Left cardiac atrium (tissue), 4 donors: ENCODE measurements at regions not wholly inside any gene's neighbourhood (a gene's known extent, or its start where the extent isn't known, plus 50 kb on each side); places are given as distances from the start of the nearest gene placed in this dataset.
"Not testable (repeated sequence)": the region's sequence is repeated elsewhere in the genome, so short reads cannot be mapped to it uniquely, and the experiment has no call there.

Experiments
- ATAC-seq, 2 donors: fragments of 200-7000 bp; cut with Tn5 transposase; one replicate each; pipeline ENCODE4 v1.9.1; 2020; ENCODE audit warnings: mild to moderate bottlenecking in 2 of 2, moderate library complexity in 2 of 2
- DNase-seq: peaks from one replicate; pipeline ENCODE4 v3.0.0-alpha.2; 2020
- intact Hi-C, 2 donors: fragments of 100-400 bp; cut with DNase I; formaldehyde crosslinking; loops; one replicate each; pipeline versions ENCODE4 v1.14.1 to v1.15.1; 2022 to 2023
- donor health status: DM: no; HTN: yes; CAD: no.
- donor health status: DM: no; HTN: yes; CAD: no; lungs with severe emphysema.
- donor health status: DM: yes; HTN: yes; CAD: no.
- donor health status: Dilated cardiomyopathy.

- ATAC-seq (no peak), DNase-seq (no peak)
- intact Hi-C loops: no loop called here
Observed at GRCh38 chr15:93811305-93811704, 420.1 kb upstream of the MCTP2 start.

DNA sequence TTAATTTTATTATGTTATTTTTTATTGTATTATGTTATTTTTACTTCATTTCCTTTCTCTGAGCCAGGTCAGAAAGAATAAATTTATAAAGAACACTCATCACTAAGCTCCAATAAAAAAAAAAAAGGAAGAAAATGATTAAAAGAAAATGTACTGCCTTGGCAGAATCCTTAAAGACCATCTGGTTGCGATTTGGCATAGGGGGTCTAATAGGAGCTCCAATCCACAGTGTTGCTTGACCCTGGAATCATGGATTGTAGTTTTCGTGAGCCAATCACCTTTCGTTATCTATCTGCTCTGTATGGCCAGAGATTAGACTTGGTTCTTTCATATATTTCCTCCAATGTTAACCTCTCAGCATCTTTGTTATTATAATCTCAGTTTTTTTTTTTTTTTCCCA is 421.8 kb upstream of the MCTP2 start:
- intact Hi-C loops: no loop called here
- no peak for DNase-seq
- ATAC-seq: no peak

DNA sequence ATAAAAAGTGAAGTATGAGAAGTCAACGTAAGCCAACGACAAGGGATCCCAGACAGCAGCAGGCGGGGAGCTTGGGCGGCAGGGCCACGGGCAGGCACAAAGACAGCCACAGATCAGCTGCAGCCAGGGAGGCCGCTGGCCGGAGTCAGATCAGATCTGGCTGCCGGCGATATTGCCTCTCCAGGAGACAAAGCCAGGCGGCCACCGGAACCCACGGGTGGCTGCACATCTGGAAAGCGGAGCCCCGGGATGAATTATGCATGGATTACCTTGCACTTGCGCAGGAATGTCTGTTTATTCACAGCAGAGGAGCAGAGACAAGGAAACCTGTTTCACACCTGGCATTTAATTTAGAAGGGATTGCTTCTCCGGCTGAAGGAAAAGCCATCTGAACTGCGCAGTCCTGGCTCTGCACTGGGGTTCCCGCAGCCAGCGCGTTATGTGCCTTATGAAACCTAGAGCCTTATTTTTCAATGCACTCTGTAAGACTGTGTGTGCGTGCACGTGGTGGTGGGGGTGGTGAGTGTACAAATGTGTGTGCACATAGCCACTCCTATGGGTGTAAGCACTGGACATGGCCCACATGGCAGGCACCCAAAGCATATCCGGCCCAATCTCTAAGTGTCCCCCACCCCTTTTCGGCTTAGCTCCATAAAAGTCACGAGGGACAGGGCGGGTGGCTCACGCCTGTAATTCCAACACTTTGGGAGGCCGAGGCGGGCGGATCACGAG is 427.8 kb upstream of the MCTP2 start:
- no peak for DNase-seq
- intact Hi-C loops: no loop called here
- ATAC-seq: no peak

DNA sequence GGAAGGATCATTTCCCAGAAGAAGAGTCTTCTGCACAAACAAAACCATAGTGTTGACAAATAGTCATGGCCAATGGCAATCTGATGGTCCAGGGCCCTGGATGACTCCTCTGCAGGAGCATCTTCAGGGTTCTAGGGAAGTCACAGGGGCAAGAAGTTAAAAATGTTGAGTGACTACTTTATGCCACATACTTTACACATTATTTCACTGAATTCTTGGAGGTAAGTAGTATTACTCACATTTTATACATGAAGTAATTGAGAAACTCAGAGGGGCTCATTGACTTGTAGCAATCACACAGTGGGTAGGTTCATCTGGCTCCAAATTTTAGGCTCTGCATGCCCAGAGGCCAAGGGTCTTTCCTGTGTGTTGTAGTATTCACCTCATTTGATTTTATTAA is 430.2 kb upstream of the MCTP2 start:
- ATAC-seq: no peak
- intact Hi-C loops: no loop called here
- no peak for DNase-seq

GRCh38 chr15:93800805-93801204 is 430.6 kb upstream of the MCTP2 start:
- no peak for DNase-seq
- no peak for ATAC-seq
- intact Hi-C loops: no loop called here

DNA sequence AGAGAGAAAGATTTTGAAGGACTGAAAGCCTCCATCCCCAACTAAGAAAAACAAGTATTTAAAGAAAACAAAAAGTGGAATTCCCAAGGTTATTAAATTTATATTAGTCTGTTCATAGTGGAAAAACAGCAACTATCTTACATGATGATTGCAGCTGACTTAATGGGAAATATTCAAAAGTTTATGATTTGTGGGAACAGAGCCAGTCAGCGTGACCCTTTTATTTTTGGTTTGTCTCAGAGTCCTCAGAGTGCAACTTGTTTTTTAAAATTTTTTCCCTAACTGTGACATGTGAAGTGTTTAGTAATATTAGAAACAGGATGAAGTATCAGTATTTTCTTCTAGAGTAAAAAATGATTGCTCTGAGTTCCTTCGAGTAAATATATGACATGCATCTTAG is 441.9 kb upstream of the MCTP2 start:
- ATAC-seq (no peak), DNase-seq (no peak)
- intact Hi-C loops: no loop called here

- DNase-seq (no peak), ATAC-seq (no peak)
- intact Hi-C loops: no loop called here
Observed at GRCh38 chr15:93780073-93780472, 451.3 kb upstream of the MCTP2 start.

DNA sequence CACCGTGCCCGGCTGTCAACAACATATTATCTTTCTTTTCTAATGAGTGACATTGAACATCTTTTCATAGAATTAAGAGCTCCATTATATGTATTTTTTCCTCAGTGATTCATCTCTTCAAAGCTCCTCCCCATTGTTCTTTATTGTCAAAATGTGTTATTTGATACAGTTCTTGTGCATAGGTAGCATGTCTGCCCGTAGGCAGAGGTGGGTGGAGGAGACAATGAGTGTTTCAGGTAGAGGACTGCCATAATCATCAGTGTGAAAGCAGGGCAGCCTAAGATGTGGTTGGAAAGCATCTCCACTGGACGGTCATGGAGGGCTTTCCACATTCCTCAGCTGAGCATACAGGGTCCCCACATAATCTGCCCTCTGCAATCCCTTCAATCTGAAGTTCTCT is 452.0 kb upstream of the MCTP2 start:
- DNase-seq (no peak), ATAC-seq (no peak)
- intact Hi-C loops: no loop called here

GRCh38 chr15:93771196-93772030 is 459.9 kb upstream of the MCTP2 start:
- ATAC-seq (no peak), DNase-seq (no peak)
- intact Hi-C loops: no loop called here

DNA sequence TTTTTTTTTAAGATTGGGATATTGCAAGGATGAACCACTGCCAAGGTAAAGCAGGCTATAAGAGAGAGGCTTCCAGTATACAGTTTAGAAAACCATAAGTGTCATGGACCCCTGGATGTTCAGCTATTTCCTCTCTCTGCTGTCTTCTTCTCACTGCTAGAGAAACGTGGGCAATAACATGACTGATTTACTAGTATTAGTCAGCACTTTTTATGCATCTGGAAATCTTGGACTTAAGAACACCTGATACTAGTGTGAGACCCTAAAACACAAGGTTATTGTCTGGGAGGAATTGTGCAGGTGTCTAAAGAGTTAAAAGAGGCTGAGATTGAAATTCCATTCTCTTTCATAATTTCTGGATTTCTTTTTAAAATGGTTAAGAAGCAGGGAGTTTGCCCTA is 460.6 kb upstream of the MCTP2 start:
- DNase-seq (no peak), ATAC-seq (no peak)
- intact Hi-C loops: no loop called here

DNA sequence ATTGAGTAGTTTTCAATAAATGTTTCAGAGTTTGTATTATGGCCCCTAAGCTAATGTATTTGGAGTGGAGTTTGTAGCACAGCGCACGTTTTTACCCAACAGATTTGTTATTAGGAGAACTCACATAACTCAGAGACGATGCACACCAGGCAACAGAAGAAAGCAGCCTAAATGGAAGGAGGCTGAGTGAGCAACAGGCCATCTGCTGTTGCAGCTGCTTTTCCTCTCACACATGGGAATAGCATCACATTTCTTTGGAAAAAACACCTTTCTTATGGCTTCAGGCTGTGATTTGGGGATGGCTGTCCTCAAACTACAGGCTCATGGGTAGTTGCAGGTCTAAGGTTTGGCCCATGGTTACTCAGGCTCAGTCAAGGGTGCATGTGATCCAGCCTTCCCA is 469.3 kb upstream of the MCTP2 start:
- intact Hi-C loops: no loop called here
- DNase-seq: no peak
- no peak for ATAC-seq

GRCh38 chr15:93759629-93760028 is 471.7 kb upstream of the MCTP2 start:
- intact Hi-C loops: no loop called here
- DNase-seq (no peak), ATAC-seq (no peak)

DNA sequence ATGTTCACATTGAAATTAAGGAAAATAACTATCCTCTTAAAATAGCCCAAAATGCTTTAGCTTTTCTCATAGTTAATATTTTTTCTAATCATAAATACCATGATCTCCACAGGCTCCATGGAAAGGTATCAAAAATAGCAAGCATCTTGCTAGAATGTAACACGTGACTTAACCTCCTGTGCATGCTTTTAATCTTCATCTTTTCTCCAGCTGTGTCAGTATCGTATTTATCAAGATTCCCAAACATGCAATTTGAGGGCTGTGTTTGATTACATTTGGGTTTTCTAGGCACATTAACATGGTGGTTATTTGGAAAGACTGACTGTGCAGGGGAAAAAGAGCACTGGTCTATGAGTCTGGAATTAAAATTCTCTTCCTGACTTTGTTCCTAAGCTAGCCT is 472.5 kb upstream of the MCTP2 start:
- ATAC-seq: no peak
- no peak for DNase-seq
- intact Hi-C loops: no loop called here

GRCh38 chr15:93748710-93749109 is 482.7 kb upstream of the MCTP2 start:
- ATAC-seq (no peak), DNase-seq (no peak)
- intact Hi-C loops: no loop called here

- ATAC-seq, DNase-seq, intact Hi-C loops: not testable (repeated sequence)
Observed at GRCh38 chr15:93734976-93735375, 496.4 kb upstream of the MCTP2 start.

- DNase-seq (no peak), ATAC-seq (no peak)
- intact Hi-C loops: no loop called here
Observed at GRCh38 chr15:93730724-93731123, 500.6 kb upstream of the MCTP2 start.

DNA sequence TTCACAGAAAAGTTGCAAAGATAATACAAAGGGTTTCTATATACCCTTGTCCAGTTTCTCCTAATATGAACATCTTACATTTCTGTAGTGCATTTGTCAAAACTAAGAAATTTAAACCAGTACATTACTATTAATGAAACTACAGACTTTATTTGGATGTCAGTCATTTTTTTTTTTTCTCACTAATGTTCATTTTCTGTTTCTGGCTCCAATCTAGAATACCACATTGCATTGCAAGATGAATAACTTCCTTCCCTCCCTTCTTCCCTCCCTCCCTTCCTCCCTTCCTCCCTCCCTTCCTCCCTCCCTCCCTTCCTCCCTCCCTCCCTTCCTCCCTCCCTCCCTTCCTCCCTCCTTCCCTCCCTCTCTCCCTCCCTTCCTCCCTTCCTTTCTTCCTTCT is 509.2 kb upstream of the MCTP2 start:
- DNase-seq (no peak), ATAC-seq (no peak)
- intact Hi-C loops: loop anchor here in 1 of 2 donors (10.0 kb wide), 1 partner anchor 57 kb away; no protein-coding TSS in a partner anchor

- DNase-seq: no peak
- intact Hi-C loops: loop anchor here in 1 of 2 donors (10.0 kb wide), 1 partner anchor 56 kb away; no protein-coding TSS in a partner anchor
- no peak for ATAC-seq
Observed at GRCh38 chr15:93720607-93721006, 510.8 kb upstream of the MCTP2 start.

DNA sequence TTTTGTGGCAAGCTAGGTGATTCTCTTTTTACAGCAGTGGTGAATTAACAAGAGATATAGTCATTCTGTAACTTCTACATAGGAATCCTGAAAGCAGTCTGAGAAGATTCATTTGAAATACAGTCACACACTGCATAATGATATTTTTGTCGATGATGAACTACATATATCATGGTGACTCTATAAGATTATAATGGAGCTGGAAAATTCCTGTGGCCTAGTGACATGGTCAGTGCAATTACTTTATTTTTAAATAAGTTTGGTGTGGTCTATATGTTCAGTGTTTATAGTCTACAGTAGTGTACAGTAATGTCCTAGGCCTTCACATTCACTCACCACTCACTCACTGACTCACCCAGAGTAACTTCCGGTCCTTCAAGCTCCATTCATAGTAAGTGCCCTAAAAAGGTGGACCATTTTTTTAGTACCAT is 511.4 kb upstream of the MCTP2 start:
- ATAC-seq: no peak
- intact Hi-C loops: loop anchor here in 1 of 2 donors (10.0 kb wide), 1 partner anchor 55 kb away; no protein-coding TSS in a partner anchor
- DNase-seq: no peak

- DNase-seq (no peak), ATAC-seq (no peak)
- intact Hi-C loops: no loop called here
Observed at GRCh38 chr15:93716615-93717231, 514.6 kb upstream of the MCTP2 start.
